NB4 (cell line): ENCODE measurements at regions not wholly inside any gene's neighbourhood (a gene's known extent, or its start where the extent isn't known, plus 50 kb on each side); places are given as distances from the start of the nearest gene placed in this dataset.

ENCODE experiments used
- POLR2A ChIP-seq: IDR thresholded peaks from 2 replicates; pipeline ENCODE4 v1.6.1; 2011; ENCODE audit warnings: mild to moderate bottlenecking; ENCODE audit not compliant: insufficient read length; ENCODE audit errors: extremely low read depth
- TF ChIP-seq, protein P1 (sequence below): IDR thresholded peaks from one replicate; pipeline ENCODE4 v1.5.1; 2012; ENCODE audit warnings: low read depth, low read length

- TF ChIP-seq, protein P1, sequence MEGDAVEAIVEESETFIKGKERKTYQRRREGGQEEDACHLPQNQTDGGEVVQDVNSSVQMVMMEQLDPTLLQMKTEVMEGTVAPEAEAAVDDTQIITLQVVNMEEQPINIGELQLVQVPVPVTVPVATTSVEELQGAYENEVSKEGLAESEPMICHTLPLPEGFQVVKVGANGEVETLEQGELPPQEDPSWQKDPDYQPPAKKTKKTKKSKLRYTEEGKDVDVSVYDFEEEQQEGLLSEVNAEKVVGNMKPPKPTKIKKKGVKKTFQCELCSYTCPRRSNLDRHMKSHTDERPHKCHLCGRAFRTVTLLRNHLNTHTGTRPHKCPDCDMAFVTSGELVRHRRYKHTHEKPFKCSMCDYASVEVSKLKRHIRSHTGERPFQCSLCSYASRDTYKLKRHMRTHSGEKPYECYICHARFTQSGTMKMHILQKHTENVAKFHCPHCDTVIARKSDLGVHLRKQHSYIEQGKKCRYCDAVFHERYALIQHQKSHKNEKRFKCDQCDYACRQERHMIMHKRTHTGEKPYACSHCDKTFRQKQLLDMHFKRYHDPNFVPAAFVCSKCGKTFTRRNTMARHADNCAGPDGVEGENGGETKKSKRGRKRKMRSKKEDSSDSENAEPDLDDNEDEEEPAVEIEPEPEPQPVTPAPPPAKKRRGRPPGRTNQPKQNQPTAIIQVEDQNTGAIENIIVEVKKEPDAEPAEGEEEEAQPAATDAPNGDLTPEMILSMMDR: no peak
- TF ChIP-seq POLR2A: no peak
Observed at GRCh38 chr2:145729993-145730770, 1210.3 kb upstream of the ZEB2 start.
